ENCODE measurements at regions not wholly inside any gene's neighbourhood (a gene's known extent, or its start where the extent isn't known, plus 50 kb on each side); places are given as distances from the start of the nearest gene placed in this dataset.

- TF ChIP-seq CTCF (IDR thresholded peaks at IDR 0.05) (no peak), POLR2A (IDR thresholded peaks at IDR 0.05) (no peak)
Measured at GRCh38 chr22:27616033-27616432, 185.5 kb downstream of the MN1 start.
